Testis (tissue), 2 donors: ENCODE measurements at regions not wholly inside any gene's neighbourhood (a gene's known extent, or its start where the extent isn't known, plus 50 kb on each side); places are given as distances from the start of the nearest gene placed in this dataset.

Experiments used
- DNase-seq: peaks from one replicate; pipeline ENCODE4 v3.0.0-alpha.2; 2019
- H3K27ac ChIP-seq, 2 donors: fragments of 200-600 bp; sonication (generic); one replicate each; pipeline ENCODE4 v1.5.1; 2019
- H3K27me3 ChIP-seq: fragments of 200-600 bp; sonication (generic); one replicate; pipeline ENCODE4 v1.5.1; 2019
- H3K36me3 ChIP-seq: fragments of 200-600 bp; sonication (generic); one replicate; pipeline ENCODE4 v1.5.1; 2017; ENCODE audit warnings: low read depth; ENCODE audit errors: missing control alignments
- H3K4me1 ChIP-seq: fragments of 200-600 bp; sonication (generic); one replicate; pipeline ENCODE4 v1.5.1; 2019
- H3K4me3 ChIP-seq, 2 donors: fragments of 200-600 bp; sonication (generic); one replicate each; pipeline ENCODE4 v1.5.1; 2017 to 2019
- H3K9me3 ChIP-seq: fragments of 200-600 bp; sonication (generic); one replicate; pipeline ENCODE4 v1.5.1; 2017
- POLR2A ChIP-seq: fragments of 450-650 bp; IDR thresholded peaks from one replicate; pipeline ENCODE4 v1.6.1; 2017; ENCODE audit warnings: antibody characterized with exemption, mild to moderate bottlenecking, moderate library complexity
- WGBS, 2 donors: methylation state at CpG; one replicate each; pipeline ENCODE4 v1.1.5; 2018; 5-methylcytosine and 5-hydroxymethylcytosine counted together
- intact Hi-C: fragments of 100-400 bp; cut with DNase I; formaldehyde crosslinking; loops from one replicate; pipeline ENCODE4 v1.15.1; 2023; ENCODE audit warnings: low total_unique reads
- TF ChIP-seq, protein P1 (sequence below), 3 experiments: fragments of 450-650 bp in 2 of 3; fragments of 200-600 bp in 1 of 3; sonication (generic) in 1 of 3; IDR thresholded peaks; one replicate each; pipeline ENCODE4 v1.5.1; 2016 to 2019; ENCODE audit warnings: antibody characterized with exemption in 3 of 3, mild to moderate bottlenecking in 2 of 3, moderate library complexity in 1 of 3

DNA sequence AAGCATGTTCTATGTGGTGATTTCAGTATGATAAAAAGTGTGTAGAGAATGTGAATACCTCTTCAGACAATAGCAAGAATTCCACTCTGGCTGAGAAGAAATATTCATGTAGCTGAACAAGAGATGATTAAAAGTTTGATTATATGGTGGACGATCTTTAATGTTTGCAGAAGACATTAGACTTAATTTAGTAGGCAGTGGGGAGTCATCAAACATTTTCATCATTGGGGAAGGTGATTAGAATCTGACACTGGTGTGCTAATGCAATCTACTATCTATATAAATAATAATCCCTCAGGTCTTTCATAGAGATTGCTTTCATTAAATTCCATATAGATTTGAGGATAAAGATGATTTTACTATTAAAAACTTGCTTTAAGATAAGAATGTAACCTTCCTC is 761.0 kb downstream of the SOCS6 start:
- intact Hi-C loops, result no loop called here

DNA sequence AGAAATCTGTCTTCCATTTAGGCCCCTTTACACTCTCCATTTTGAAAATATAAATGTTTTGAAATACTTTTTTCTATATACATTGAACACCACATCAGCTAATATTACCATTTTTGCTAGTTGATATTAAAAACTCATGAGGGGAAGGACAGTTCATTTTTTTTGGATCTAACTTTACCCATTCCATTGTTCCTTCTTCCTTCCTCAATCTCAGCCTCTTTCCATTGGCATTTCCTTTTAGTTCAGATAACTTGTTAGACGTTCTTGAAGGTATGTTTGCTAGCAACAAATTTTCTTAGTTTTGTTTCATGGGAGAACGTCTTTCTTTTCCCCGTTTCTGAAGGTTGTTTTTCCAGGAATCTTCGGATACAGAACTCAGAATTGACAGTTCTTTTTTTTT is 759.0 kb downstream of the SOCS6 start:
- H3K27me3 ChIP-seq, result no peaks in the 10 kb centered on the region

More for the DNA sequence above, 761.0 kb downstream of the SOCS6 start:
- TF ChIP-seq POLR2A, result no peak
- TF ChIP-seq, protein P1, sequence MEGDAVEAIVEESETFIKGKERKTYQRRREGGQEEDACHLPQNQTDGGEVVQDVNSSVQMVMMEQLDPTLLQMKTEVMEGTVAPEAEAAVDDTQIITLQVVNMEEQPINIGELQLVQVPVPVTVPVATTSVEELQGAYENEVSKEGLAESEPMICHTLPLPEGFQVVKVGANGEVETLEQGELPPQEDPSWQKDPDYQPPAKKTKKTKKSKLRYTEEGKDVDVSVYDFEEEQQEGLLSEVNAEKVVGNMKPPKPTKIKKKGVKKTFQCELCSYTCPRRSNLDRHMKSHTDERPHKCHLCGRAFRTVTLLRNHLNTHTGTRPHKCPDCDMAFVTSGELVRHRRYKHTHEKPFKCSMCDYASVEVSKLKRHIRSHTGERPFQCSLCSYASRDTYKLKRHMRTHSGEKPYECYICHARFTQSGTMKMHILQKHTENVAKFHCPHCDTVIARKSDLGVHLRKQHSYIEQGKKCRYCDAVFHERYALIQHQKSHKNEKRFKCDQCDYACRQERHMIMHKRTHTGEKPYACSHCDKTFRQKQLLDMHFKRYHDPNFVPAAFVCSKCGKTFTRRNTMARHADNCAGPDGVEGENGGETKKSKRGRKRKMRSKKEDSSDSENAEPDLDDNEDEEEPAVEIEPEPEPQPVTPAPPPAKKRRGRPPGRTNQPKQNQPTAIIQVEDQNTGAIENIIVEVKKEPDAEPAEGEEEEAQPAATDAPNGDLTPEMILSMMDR (IDR thresholded peaks at IDR 0.05), result no peak
- WGBS, 2 donors, result 88 to 89% methylated on average over 1 of the region's 1 CpG
- no peak for DNase-seq
- Histone ChIP-seq H3K4me1 (no peaks in the 10 kb centered on the region), H3K27me3 (no peaks in the 10 kb centered on the region), H3K27ac (no peak overlapping the region), H3K4me3 (no peak overlapping the region), H3K9me3 (no peaks in the 10 kb centered on the region), H3K36me3 (no peaks in the 10 kb centered on the region)

DNA sequence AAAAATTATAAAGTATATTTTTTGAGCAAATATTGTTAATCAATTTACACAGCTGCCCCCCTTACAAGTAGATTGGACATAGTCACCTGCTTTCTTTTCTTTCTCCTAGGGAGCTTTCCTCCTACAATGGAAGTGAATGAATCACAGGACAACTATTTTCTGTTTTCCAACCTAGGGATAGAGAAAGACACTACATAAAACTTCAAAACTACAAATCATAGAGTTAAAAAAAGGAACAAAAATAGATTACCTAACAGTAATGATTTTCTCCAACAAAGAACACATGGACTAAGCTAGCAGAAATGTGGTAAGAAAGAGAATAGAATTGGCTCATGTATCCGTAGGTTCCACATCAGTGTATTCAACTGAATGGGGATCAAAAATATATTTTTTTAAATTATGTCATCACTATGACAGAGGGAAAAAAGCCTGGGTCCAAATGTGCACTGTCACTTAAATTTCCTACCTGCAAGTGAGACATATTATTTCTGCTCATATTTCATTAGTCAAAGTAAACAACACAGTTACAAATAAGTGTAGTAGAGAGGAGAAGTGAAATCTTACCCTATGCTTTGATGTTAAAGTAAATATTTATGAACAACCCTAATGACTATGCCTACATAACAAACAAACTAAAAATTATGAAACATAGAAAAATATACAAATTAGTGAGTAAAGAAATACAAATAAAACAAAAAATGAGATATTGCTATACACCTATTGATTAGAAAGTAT is 756.7 kb downstream of the SOCS6 start:
- TF ChIP-seq, protein P1 (IDR thresholded peaks at IDR 0.05), result no peak
- no peak for TF ChIP-seq POLR2A
- DNase-seq, result no peak
- H3K27ac ChIP-seq, result no peak overlapping the region
- no peaks in the 10 kb centered on the region for H3K36me3 ChIP-seq
- H3K9me3 ChIP-seq, result no peaks in the 10 kb centered on the region
- intact Hi-C loops, result no loop called here
- no peak overlapping the region for H3K4me3 ChIP-seq
- no peaks in the 10 kb centered on the region for H3K4me1 ChIP-seq
- WGBS, 2 donors, result 0% methylated on average over 1 of the region's 1 CpG
- H3K27me3 ChIP-seq, result no peaks in the 10 kb centered on the region

More for the DNA sequence above, 759.0 kb downstream of the SOCS6 start:
- no peaks in the 10 kb centered on the region for H3K9me3 ChIP-seq
- 74 to 77% methylated on average over 4 of the region's 4 CpGs for WGBS, 2 donors
- no peaks in the 10 kb centered on the region for H3K36me3 ChIP-seq
- intact Hi-C loops, result no loop called here
- no peak overlapping the region for H3K4me3 ChIP-seq
- TF ChIP-seq, protein P1 (IDR thresholded peaks at IDR 0.05), result no peak
- TF ChIP-seq POLR2A, result no peak
- no peaks in the 10 kb centered on the region for H3K4me1 ChIP-seq
- no peak for DNase-seq
- no peak overlapping the region for H3K27ac ChIP-seq

DNA sequence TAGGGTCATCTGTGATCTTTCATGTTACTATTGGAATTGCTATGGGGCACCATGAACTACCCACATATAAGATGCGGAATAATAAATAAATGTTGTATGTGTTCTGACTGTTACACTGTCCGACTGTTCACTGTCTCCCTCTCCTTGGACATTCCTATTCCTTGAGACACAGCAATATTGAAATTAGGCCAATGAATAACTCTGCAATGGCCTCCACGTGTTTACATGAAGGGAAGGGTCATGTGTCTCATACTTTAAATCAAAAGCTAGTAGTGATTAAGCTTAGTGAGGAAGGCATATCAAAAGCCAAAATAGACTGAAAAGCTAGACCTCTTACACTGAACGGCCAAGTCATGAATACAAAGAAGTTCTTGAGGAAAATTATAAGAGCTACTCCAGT is 751.3 kb downstream of the SOCS6 start:
- 78 to 84% methylated on average over 4 of the region's 4 CpGs for WGBS, 2 donors

More for the DNA sequence above, 751.3 kb downstream of the SOCS6 start:
- Histone ChIP-seq H3K4me1 (no peaks in the 10 kb centered on the region), H3K9me3 (no peaks in the 10 kb centered on the region), H3K27me3 (no peaks in the 10 kb centered on the region), H3K36me3 (no peaks in the 10 kb centered on the region), H3K27ac (no peak overlapping the region), H3K4me3 (no peak overlapping the region)
- intact Hi-C loops, result no loop called here
- DNase-seq, result no peak
- TF ChIP-seq, protein P1 (IDR thresholded peaks at IDR 0.05), result no peak
- TF ChIP-seq POLR2A, result no peak
